Brain microvascular endothelial cell (primary cell): ENCODE measurements at regions not wholly inside any gene's neighbourhood (a gene's known extent, or its start where the extent isn't known, plus 50 kb on each side); places are given as distances from the start of the nearest gene placed in this dataset.

Experiments
- DNase-seq: peaks from one replicate; pipeline ENCODE4 v3.0.0-alpha.2; 2020
- H3K27ac ChIP-seq: fragments of 250-450 bp; sonication (Bioruptor Pico); 2 replicates; pipeline ENCODE4 v1.5.1; 2020; ENCODE audit warnings: mild to moderate bottlenecking, moderate library complexity
- H3K27me3 ChIP-seq: fragments of 250-450 bp; sonication (Bioruptor Pico); replicated peaks from 2 replicates; pipeline ENCODE4 v1.5.1; 2020; ENCODE audit warnings: mild to moderate bottlenecking
- H3K36me3 ChIP-seq: fragments of 250-450 bp; sonication (Bioruptor Pico); replicated peaks from 2 replicates; pipeline ENCODE4 v1.5.1; 2020; ENCODE audit warnings: mild to moderate bottlenecking
- H3K4me3 ChIP-seq: 2 replicates; pipeline ENCODE4 v1.5.1; 2011; ENCODE audit warnings: low read depth, mild to moderate bottlenecking, control low read depth, low read length, moderate library complexity
- CTCF ChIP-seq: IDR thresholded peaks from 2 replicates; pipeline ENCODE4 v1.5.1; 2011; ENCODE audit warnings: low read depth, mild to moderate bottlenecking, moderate library complexity, low read length, control low read depth, inconsistent platforms; ENCODE audit errors: missing control alignments
- in situ Hi-C: cut with HindIII; loops from 2 replicates; pipeline ENCODE4 v1.10.0; 2017; ENCODE audit warnings: low sequenced_read_pairs, low pct_ligation_motif_present

- H3K27ac ChIP-seq, result no peak overlapping the region
- no peak overlapping the region for H3K4me3 ChIP-seq
- no peak for TF ChIP-seq CTCF
- in situ Hi-C loops, result no loop called here
- no peaks in the 10 kb centered on the region for H3K27me3 ChIP-seq
- no peaks in the 10 kb centered on the region for H3K36me3 ChIP-seq
- DNase-seq, result no peak
Observed at GRCh38 chr17:34173241-34173640, 81.8 kb upstream of the CCL2 start.

GRCh38 chr17:34174496-34174895, 80.6 kb upstream of the CCL2 start:
- Histone ChIP-seq H3K4me3 (no peak overlapping the region), H3K36me3 (no peaks in the 10 kb centered on the region), H3K27ac (no peak overlapping the region), H3K27me3 (no peaks in the 10 kb centered on the region)
- no peak for TF ChIP-seq CTCF
- no peak for DNase-seq
- in situ Hi-C loops, result no loop called here

- no peak overlapping the region for H3K4me3 ChIP-seq
- no peak for DNase-seq
- H3K36me3 ChIP-seq, result no peaks in the 10 kb centered on the region
- no peak for TF ChIP-seq CTCF
- no peaks in the 10 kb centered on the region for H3K27me3 ChIP-seq
- in situ Hi-C loops, result loop anchor here (25.0 kb wide), 1 partner anchor 186 kb away; the partner anchor contains the start of genes CCL1 and CCL13
- no peak overlapping the region for H3K27ac ChIP-seq
Observed at GRCh38 chr17:34176440-34176839, 78.6 kb upstream of the CCL2 start.

GRCh38 chr17:34177642-34178041, 77.4 kb upstream of the CCL2 start:
- Histone ChIP-seq H3K27ac (no peak overlapping the region), H3K27me3 (no peaks in the 10 kb centered on the region), H3K36me3 (no peaks in the 10 kb centered on the region), H3K4me3 (no peak overlapping the region)
- no peak for TF ChIP-seq CTCF
- in situ Hi-C loops, result loop anchor here (25.0 kb wide), 1 partner anchor 185 kb away; the partner anchor contains the start of genes CCL1 and CCL13
- no peak for DNase-seq

GRCh38 chr17:34178092-34178491, 77.0 kb upstream of the CCL2 start:
- Histone ChIP-seq H3K27me3 (no peaks in the 10 kb centered on the region), H3K27ac (no peak overlapping the region), H3K4me3 (no peak overlapping the region), H3K36me3 (no peaks in the 10 kb centered on the region)
- no peak for DNase-seq
- no peak for TF ChIP-seq CTCF
- in situ Hi-C loops, result loop anchor here (25.0 kb wide), 1 partner anchor 184 kb away; the partner anchor contains the start of genes CCL1 and CCL13
